GM18867 (cell line): ENCODE measurements at regions not wholly inside any gene's neighbourhood (a gene's known extent, or its start where the extent isn't known, plus 50 kb on each side); places are given as distances from the start of the nearest gene placed in this dataset.

Experiments used
- ATAC-seq: cut with Tn5 transposase; IDR thresholded peaks from one replicate; pipeline ENCODE4 v1.9.1; 2021; ENCODE audit warnings: mild to moderate bottlenecking, moderate library complexity; ENCODE audit not compliant: unreplicated experiment

DNA sequence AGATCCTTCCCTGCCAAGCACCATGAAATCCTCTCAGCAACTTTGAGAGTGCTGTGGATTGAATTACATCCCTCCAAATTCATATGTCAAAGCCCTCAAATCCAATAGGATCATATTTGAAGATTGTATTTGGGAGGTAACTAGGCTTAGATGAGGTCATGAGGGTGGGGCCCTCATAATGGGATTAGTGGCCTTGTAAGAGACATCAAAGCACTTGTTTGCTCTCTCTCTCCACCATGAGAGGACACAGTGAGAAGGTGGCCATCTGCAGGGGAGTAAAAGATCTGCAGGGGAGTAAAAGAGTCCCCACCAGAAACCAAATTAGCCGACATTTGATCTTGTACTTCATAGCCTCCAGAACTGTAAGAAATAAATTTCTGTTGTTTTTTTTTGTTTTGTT is 298.2 kb downstream of the SAMD5 start:
- no peak for ATAC-seq

DNA sequence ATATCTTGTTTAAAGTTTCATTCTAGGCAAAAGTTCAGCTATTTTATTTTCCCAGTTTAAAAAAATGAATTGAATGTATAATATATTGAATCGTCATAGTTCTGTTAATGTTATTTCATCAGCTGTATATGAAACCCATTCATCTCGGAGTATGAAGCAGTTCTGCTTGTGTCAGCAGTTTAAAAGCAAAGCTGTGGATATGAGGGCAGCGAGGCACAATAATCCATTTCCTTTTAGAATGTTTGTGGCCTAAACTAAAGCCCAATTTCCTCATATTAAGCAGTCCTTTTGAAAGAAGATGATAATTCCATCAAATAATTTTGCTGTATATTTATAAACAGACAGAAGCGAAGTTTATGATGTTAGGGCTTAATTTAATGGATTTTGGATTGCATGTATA is 300.1 kb downstream of the SAMD5 start:
- no peak for ATAC-seq

- no peak for ATAC-seq
Measured at GRCh38 chr6:147811913-147812629, 303.6 kb downstream of the SAMD5 start.

GRCh38 chr6:147817042-147817689 is 308.7 kb downstream of the SAMD5 start:
- no peak for ATAC-seq

GRCh38 chr6:147820520-147820919 is 312.0 kb downstream of the SAMD5 start:
- ATAC-seq, result no peak

DNA sequence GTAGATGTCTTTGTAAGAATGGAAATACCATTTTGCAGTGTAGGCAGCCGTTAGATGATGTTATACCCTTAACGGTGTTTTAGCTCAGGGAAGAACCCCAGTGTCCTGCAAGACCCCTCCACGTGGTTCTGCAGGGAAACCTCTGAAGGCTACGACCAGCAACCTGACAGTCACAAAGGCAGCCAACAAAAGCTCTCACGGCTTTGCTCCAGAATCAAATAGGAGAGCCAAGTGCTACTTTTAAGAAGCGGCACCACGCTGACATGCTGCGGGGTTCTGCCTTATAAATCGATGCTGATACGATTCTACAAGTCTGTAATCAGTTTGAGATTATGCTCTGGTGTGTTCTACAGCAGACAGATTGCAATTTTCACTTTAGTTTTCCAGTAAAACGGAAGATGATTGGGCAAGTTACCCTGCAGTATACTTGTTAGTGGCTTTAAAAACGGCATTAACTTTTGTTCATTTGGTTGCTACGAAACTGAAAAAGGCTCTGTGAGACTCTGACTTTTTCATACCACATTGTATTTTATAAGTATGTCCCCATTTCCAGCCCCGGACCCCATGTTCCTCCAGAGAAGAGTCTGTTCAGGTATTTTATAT is 312.9 kb downstream of the SAMD5 start:
- no peak for ATAC-seq

DNA sequence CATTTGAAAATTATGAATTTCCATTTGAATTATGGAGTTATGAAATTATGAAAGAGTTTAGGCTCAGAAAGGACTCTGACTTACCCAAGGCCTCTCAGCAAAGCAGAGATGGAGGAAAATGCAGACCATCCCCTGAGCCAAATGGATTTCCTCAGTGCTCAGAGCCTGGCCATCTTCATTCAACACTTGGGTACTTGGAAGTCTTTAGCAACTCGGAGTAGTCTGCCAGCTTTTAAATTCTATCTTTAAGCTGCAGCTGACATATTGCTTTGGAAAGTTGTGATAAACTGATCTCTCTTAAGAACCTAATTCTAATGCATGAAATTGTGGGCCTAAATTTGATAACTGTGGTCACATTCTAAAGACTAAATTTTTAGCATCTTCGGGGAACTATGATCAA is 315.4 kb downstream of the SAMD5 start:
- no peak for ATAC-seq

GRCh38 chr6:147825848-147826247 is 317.4 kb downstream of the SAMD5 start:
- ATAC-seq, result no peak

DNA sequence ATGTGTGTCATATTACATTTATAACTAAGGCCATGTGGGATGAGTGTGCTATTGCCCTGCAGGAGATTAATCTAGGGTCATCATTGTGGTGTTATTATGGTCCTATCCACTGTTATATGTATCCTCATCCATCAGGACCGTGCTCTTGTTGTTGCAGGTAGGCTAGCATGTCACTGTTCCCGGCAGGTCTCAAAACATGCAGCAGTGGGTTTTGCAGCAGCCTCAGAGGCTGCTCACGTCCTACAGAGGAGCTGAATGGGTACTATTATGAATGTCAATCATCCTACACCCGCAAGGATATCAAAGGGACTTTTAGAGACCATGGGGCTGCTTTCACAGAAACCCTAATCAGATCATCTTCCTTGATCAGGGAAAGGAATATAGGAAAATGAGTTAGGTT is 318.2 kb downstream of the SAMD5 start:
- no peak for ATAC-seq

DNA sequence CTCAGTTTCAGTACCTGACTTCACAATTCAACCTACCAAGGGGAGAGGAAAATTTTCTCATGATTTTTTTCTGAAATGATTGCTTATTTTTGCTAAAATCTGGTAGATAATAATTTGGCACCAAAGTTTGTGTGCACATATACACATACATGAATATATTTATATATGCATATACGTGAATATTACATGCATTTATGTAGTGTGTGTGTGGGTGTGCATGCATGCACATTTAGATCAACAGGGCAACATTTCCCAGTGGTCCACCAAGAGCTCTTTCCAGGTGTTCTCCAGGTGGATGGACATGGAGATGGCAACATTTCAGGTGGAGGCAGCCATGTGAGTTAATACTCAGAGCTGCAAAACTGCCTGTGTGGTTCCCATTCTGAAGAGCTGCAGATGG is 320.9 kb downstream of the SAMD5 start:
- ATAC-seq, result no peak

DNA sequence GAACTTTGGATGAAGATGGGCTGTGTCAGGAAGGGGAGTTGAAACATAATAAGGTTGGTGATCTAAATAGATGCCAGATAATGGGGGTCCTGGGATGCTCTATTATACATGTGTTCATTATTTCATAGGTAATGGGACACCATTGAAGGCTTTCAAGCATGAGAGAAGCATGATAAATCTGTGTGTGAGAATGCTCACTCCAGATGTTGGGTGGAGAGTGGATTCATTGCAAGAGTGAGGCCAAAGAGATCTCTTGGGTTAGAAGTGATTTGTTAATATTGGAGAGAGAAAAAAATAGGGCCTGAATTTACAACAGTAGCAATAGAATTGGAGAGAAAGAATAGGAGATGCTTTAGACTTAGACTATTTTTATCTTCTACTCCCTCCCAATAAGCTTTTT is 321.3 kb downstream of the SAMD5 start:
- no peak for ATAC-seq

DNA sequence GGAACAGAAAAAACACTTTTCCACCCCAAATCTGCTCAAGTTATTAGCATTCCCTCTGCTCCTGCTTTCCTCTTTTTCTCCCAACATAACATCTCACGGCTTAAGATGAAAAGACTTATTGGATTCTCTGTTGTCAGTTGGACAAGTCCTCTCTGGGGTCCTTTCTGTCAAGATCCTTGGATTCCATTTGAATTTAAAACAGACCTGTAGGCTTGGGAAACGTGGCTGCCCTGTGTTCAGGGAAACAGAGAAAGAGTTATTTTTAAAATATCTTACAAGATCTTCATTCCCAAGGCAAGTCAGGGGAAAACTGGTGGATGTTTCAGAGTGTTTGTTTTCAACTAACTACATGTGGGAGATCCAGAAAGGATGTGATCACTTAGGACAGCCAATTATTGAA is 322.9 kb downstream of the SAMD5 start:
- no peak for ATAC-seq

GRCh38 chr6:147833607-147834006 is 325.1 kb downstream of the SAMD5 start:
- ATAC-seq, result no peak

- no peak for ATAC-seq
Measured at GRCh38 chr6:147834084-147834776, 325.7 kb downstream of the SAMD5 start.

GRCh38 chr6:147837540-147837939 is 329.1 kb downstream of the SAMD5 start:
- no peak for ATAC-seq

DNA sequence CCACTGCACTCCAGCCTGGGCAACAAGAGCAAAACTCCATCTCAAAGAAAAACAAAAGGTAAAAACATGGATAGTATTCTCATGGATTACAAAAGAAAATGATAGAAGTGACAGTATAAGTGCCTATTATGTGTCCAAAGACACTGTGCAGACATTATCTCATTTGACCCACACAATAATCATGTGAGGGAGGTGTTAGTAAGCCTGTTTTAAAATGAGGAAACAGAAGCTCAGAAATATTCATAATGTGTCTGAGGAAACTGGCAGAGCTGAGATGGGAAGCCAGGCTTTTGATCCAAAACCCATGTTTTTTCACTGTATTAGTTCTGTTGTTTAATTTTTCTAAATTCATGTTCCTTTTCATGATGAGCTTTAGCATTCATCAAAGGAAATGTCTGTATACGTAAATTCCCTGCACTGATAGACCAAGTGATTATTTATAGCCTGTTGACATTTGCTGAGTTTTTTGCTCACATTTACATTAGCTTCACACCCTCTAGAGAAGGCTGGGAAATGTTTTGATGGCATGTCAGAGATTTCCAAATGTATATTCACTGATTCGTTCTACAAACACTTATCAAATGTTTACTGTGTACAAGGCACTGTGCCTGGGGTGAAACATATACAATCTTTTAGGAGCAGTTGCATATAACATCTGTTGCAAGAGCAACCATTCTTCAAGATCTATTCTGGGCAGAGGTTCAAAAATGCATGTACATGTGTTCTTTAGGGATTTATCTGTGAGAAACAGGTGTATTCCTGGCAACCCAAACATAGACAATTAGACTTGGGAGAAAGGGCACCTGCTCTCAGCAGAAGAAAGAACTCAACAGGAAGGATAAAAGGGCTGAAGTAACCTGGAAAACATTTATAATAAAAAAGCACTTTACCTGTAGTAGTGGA is 331.5 kb downstream of the SAMD5 start:
- ATAC-seq, result no peak

DNA sequence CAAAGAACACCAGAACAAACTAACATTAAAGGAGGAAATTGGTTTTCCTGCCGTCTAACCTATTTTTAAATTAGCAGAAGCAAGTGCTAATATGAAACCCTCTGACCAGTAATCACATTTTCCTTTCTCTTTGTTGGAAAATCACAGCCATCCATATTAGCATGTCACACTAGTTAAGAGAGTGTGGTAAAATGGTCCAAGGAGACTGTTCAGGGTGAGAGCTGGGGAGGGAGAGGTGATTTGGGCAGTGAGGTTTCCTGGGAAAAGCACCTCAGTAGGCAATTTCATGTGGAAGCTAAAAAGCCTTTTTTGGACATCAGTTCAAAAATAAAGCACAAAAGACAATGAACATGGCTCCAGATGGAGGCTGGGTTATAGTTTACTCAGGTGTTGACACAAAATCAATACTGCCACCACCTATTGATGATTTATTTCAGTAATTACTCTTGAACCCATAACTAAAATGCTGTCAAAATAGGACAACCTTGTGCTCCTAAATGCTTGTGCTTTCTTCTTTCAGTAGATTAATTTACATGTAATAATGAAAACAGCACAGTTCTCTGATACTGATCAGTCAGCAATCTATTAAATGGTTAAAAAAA is 333.2 kb downstream of the SAMD5 start:
- no peak for ATAC-seq

- no peak for ATAC-seq
Measured at GRCh38 chr6:147849401-147850330, 341.2 kb downstream of the SAMD5 start.

GRCh38 chr6:147852772-147853171 is 344.3 kb downstream of the SAMD5 start:
- no peak for ATAC-seq
